Kidney (tissue), 13 donors: ENCODE measurements at regions not wholly inside any gene's neighbourhood (a gene's known extent, or its start where the extent isn't known, plus 50 kb on each side); places are given as distances from the start of the nearest gene placed in this dataset.

Source experiments
- DNase-seq, 5 donors: peaks; one replicate each; pipeline ENCODE4 v3.0.0-alpha.2; 2013 to 2020
- FAIRE-seq: peaks from 2 replicates; lab custom pipeline; 2012; peaks lifted over from hg19 to GRCh38; lab: Jason Lieb, UNC
- H3K27ac ChIP-seq, 2 donors: one replicate each; pipeline ENCODE4 v1.7.0; 2013; ENCODE audit warnings: low read depth in 2 of 2, low read length in 2 of 2, inconsistent platforms in 1 of 2
- H3K27me3 ChIP-seq: one replicate; pipeline ENCODE4 v1.7.1; 2013; ENCODE audit warnings: low read length, inconsistent platforms; ENCODE audit not compliant: control insufficient read depth, insufficient read depth
- H3K36me3 ChIP-seq, 3 donors: one replicate each; pipeline versions ENCODE4 v1.7.0 to v1.7.1; 2013; ENCODE audit warnings: low read length in 3 of 3, control low read depth in 1 of 3, inconsistent platforms in 1 of 3; ENCODE audit not compliant: insufficient read depth in 3 of 3, control insufficient read depth in 2 of 3
- H3K4me1 ChIP-seq, 3 donors: one replicate each; pipeline versions ENCODE4 v1.7.0 to v1.7.1; 2013; ENCODE audit warnings: low read length in 3 of 3, inconsistent platforms in 1 of 3, low read depth in 1 of 3; ENCODE audit not compliant: control insufficient read depth in 2 of 3, insufficient read depth in 2 of 3
- H3K4me3 ChIP-seq, 3 donors: one replicate each; pipeline versions ENCODE4 v1.7.0 to v1.8.1; 2013; ENCODE audit warnings: low read length in 3 of 3, control low read depth in 1 of 3, inconsistent platforms in 1 of 3
- H3K9ac ChIP-seq, 3 donors: one replicate each; pipeline versions ENCODE4 v1.7.0 to v1.7.1; 2013; ENCODE audit warnings: low read length in 3 of 3, control low read depth in 1 of 3, inconsistent platforms in 1 of 3
- H3K9me3 ChIP-seq, 3 donors: one replicate each; pipeline versions ENCODE4 v1.7.0 to v1.7.1; 2013; ENCODE audit warnings: low read length in 3 of 3, control low read depth in 1 of 3, inconsistent platforms in 1 of 3; ENCODE audit not compliant: control insufficient read depth in 2 of 3, insufficient read depth in 1 of 3
- CTCF ChIP-seq: IDR thresholded peaks from 3 replicates; pipeline ENCODE4 v1.5.1; 2012; ENCODE audit warnings: mild to moderate bottlenecking, moderate library complexity, borderline replicate concordance; ENCODE audit not compliant: insufficient read depth; ENCODE audit errors: extremely low read depth
- intact Hi-C: fragments of 100-400 bp; cut with DNase I; formaldehyde crosslinking; loops from one replicate; pipeline ENCODE4 v1.11.1; 2022
- donor health status: control.
- donor health status: control.
- donor health status: control.
- donor health status: control.
- donor health status: control.
- donor health status: DM: yes; HTN: yes; CAD: no.
- donor health status: Normal renal cell carcinoma (clear cell type).

GRCh38 chr6:55964136-55964535, 88.7 kb upstream of the BMP5 start:
- Histone ChIP-seq H3K9ac (no peak overlapping the region), H3K4me1 (no peaks in the 10 kb centered on the region), H3K27ac (no peak overlapping the region), H3K36me3 (no peaks in the 10 kb centered on the region), H3K9me3 (no peaks in the 10 kb centered on the region), H3K4me3 (no peak overlapping the region), H3K27me3 (no peaks in the 10 kb centered on the region)
- TF ChIP-seq CTCF, result no peak
- no peak for FAIRE-seq
- intact Hi-C loops, result no loop called here
- DNase-seq, result no peak

- H3K4me1 ChIP-seq, result no peaks in the 10 kb centered on the region
- no peak for TF ChIP-seq CTCF
- H3K4me3 ChIP-seq, result no peak overlapping the region
- H3K9ac ChIP-seq, result no peak overlapping the region
- DNase-seq (no peak), FAIRE-seq (no peak)
- no peak overlapping the region for H3K27ac ChIP-seq
- no peaks in the 10 kb centered on the region for H3K9me3 ChIP-seq
- intact Hi-C loops, result no loop called here
- H3K27me3 ChIP-seq, result no peaks in the 10 kb centered on the region
- H3K36me3 ChIP-seq, result no peaks in the 10 kb centered on the region
Observed at GRCh38 chr6:55963301-55963700, 87.9 kb upstream of the BMP5 start.

- Histone ChIP-seq H3K36me3 (no peaks in the 10 kb centered on the region), H3K27ac (no peak overlapping the region), H3K9me3 (no peaks in the 10 kb centered on the region), H3K4me3 (no peak overlapping the region), H3K27me3 (no peaks in the 10 kb centered on the region), H3K4me1 (no peaks in the 10 kb centered on the region), H3K9ac (no peak overlapping the region)
- DNase-seq, result no peak
- intact Hi-C loops, result no loop called here
- no peak for FAIRE-seq
- no peak for TF ChIP-seq CTCF
Observed at GRCh38 chr6:55960344-55960743, 85.0 kb upstream of the BMP5 start.

- DNase-seq (no peak), FAIRE-seq (no peak)
- Histone ChIP-seq H3K36me3 (no peaks in the 10 kb centered on the region), H3K9me3 (no peaks in the 10 kb centered on the region), H3K9ac (no peak overlapping the region), H3K4me1 (no peaks in the 10 kb centered on the region), H3K27me3 (no peaks in the 10 kb centered on the region), H3K27ac (no peak overlapping the region), H3K4me3 (no peak overlapping the region)
- intact Hi-C loops, result no loop called here
- TF ChIP-seq CTCF, result no peak
Observed at GRCh38 chr6:55958790-55959189, 83.4 kb upstream of the BMP5 start.
